Anterior cingulate cortex (tissue), 58 donors: ENCODE measurements at regions not wholly inside any gene's neighbourhood (a gene's known extent, or its start where the extent isn't known, plus 50 kb on each side); places are given as distances from the start of the nearest gene placed in this dataset.

Source experiments
- DNase-seq, 58 donors: peaks; one replicate each; lab custom pipeline; 2025; lab: John Stamatoyannopoulos, UW

- DNase-seq, result no peak
Measured at GRCh38 chr11:69926376-69927050, 107.3 kb upstream of the FGF3 start.

- no peak for DNase-seq
Measured at GRCh38 chr11:69928121-69928520, 108.9 kb upstream of the FGF3 start.

- no peak for DNase-seq
Measured at GRCh38 chr11:69928975-69929374, 109.8 kb upstream of the FGF3 start.

GRCh38 chr11:69930081-69931059 is 111.2 kb upstream of the FGF3 start:
- no peak for DNase-seq

- no peak for DNase-seq
Measured at GRCh38 chr11:69931060-69931910, 112.1 kb upstream of the FGF3 start.

GRCh38 chr11:69931994-69932910 is 113.0 kb upstream of the FGF3 start:
- DNase-seq, result no peak

GRCh38 chr11:69934861-69935494 is 115.8 kb upstream of the FGF3 start:
- no peak for DNase-seq

- no peak for DNase-seq
Measured at GRCh38 chr11:69935941-69936505, 116.8 kb upstream of the FGF3 start.

GRCh38 chr11:69936771-69937170 is 117.6 kb upstream of the FGF3 start:
- DNase-seq, result no peak

GRCh38 chr11:69938206-69938605 is 119.0 kb upstream of the FGF3 start:
- no peak for DNase-seq

GRCh38 chr11:69939551-69940245 is 120.5 kb upstream of the FGF3 start:
- no peak for DNase-seq

- no peak for DNase-seq
Measured at GRCh38 chr11:69940246-69940610, 121.0 kb upstream of the FGF3 start.

- DNase-seq, result no peak
Measured at GRCh38 chr11:69941546-69942332, 122.5 kb upstream of the FGF3 start.

- DNase-seq, result no peak
Measured at GRCh38 chr11:69942333-69942820, 123.2 kb upstream of the FGF3 start.

- DNase-seq, result no peak
Measured at GRCh38 chr11:69943066-69943465, 123.8 kb upstream of the FGF3 start.

GRCh38 chr11:69943506-69943905 is 124.3 kb upstream of the FGF3 start:
- no peak for DNase-seq

GRCh38 chr11:69944146-69944795 is 125.1 kb upstream of the FGF3 start:
- no peak for DNase-seq
